Activated T-helper 9 cell treated with anti-CD3 and anti-CD28 coated beads, Interleukin-2, amount 50 U/mL, for 16 hours (primary cell): ENCODE measurements at regions not wholly inside any gene's neighbourhood (a gene's known extent, or its start where the extent isn't known, plus 50 kb on each side); places are given as distances from the start of the nearest gene placed in this dataset.
"Not testable (repeated sequence)": the region's sequence is repeated elsewhere in the genome, so short reads cannot be mapped to it uniquely, and the experiment has no call there.

Source experiments
- DNase-seq: peaks from one replicate; pipeline ENCODE4 v3.0.0-alpha.2; 2020; ENCODE audit warnings: low read depth

GRCh38 chr13:104962411-104962810 lies 1573.1 kb downstream of the EFNB2 start:
- no peak for DNase-seq

GRCh38 chr13:104961246-104961645 lies 1574.2 kb downstream of the EFNB2 start:
- DNase-seq: no peak

- no peak for DNase-seq
Measured at GRCh38 chr13:104954210-104954609, 1581.3 kb downstream of the EFNB2 start.

GRCh38 chr13:104953588-104953987 lies 1581.9 kb downstream of the EFNB2 start:
- DNase-seq: no peak

- DNase-seq: no peak
Measured at GRCh38 chr13:104949840-104950740, 1585.4 kb downstream of the EFNB2 start.

- DNase-seq: no peak
Measured at GRCh38 chr13:104944176-104944575, 1591.3 kb downstream of the EFNB2 start.

- no peak for DNase-seq
Measured at GRCh38 chr13:104943331-104943730, 1592.1 kb downstream of the EFNB2 start.

- no peak for DNase-seq
Measured at GRCh38 chr13:104937881-104938280, 1597.6 kb downstream of the EFNB2 start.

- DNase-seq: no peak
Measured at GRCh38 chr13:104936304-104936703, 1599.2 kb downstream of the EFNB2 start.

GRCh38 chr13:104920513-104920912 lies 1614.9 kb downstream of the EFNB2 start:
- not testable (repeated sequence) for DNase-seq

GRCh38 chr13:104920091-104920490 lies 1615.4 kb downstream of the EFNB2 start:
- no peak for DNase-seq

GRCh38 chr13:104900191-104900817 lies 1635.2 kb downstream of the EFNB2 start:
- no peak for DNase-seq

- DNase-seq: no peak
Measured at GRCh38 chr13:104898484-104898883, 1637.0 kb downstream of the EFNB2 start.

- no peak for DNase-seq
Measured at GRCh38 chr13:104895521-104895920, 1639.9 kb downstream of the EFNB2 start.

GRCh38 chr13:104875038-104875754 lies 1660.3 kb downstream of the EFNB2 start:
- DNase-seq: no peak

GRCh38 chr13:104872153-104872552 lies 1663.3 kb downstream of the EFNB2 start:
- no peak for DNase-seq

- DNase-seq: no peak
Measured at GRCh38 chr13:104871456-104871855, 1664.0 kb downstream of the EFNB2 start.

GRCh38 chr13:104869501-104869900 lies 1666.0 kb downstream of the EFNB2 start:
- DNase-seq: no peak

- no peak for DNase-seq
Measured at GRCh38 chr13:104868806-104869205, 1666.7 kb downstream of the EFNB2 start.

- DNase-seq: no peak
Measured at GRCh38 chr13:104855581-104855980, 1679.9 kb downstream of the EFNB2 start.

GRCh38 chr13:104854698-104855097 lies 1680.8 kb downstream of the EFNB2 start:
- DNase-seq: no peak

GRCh38 chr13:104854007-104854406 lies 1681.5 kb downstream of the EFNB2 start:
- no peak for DNase-seq

GRCh38 chr13:104847922-104848321 lies 1687.5 kb downstream of the EFNB2 start:
- DNase-seq: no peak
